PC-3 (cell line): ENCODE measurements at regions not wholly inside any gene's neighbourhood (a gene's known extent, or its start where the extent isn't known, plus 50 kb on each side); places are given as distances from the start of the nearest gene placed in this dataset.
A peak's percentile ranks its signal among the peaks of the same experiment; 100 is the strongest.

Source experiments
- ATAC-seq: fragments of 200-7000 bp; cut with Tn5 transposase; 2 replicates; pipeline ENCODE4 v1.9.1; 2020; ENCODE audit warnings: mild to moderate bottlenecking, moderate library complexity
- BruUV-seq: library from RNA; stranded (reverse); fragments of 400-500 nt; replicated peaks from 2 replicates; lab custom pipeline; 2021; lab: Mats Ljungman, UMichigan
- CTCF ChIA-PET: fragments of 300-600 bp; sonication (Branson Sonifier 250); formaldehyde crosslinking; loops from one replicate; lab custom pipeline; 2022; ENCODE audit warnings: antibody characterized with exemption; lab: Charles Lee
- POLR2A ChIA-PET: fragments of 300-600 bp; sonication (Branson Sonifier 250); formaldehyde crosslinking; loops from one replicate; lab custom pipeline; 2022; ENCODE audit warnings: antibody characterized with exemption; ENCODE audit not compliant: unreplicated experiment; lab: Charles Lee
- DNase-seq: peaks from one replicate; pipeline ENCODE4 v3.0.0-alpha.2; 2015
- H2AFZ ChIP-seq: fragments of 300-600 bp; sonication (generic); 2 replicates; pipeline ENCODE4 v1.6.0; 2016; ENCODE audit warnings: antibody characterized with exemption, low read length
- H3F3A ChIP-seq: fragments of 300-600 bp; sonication (generic); one replicate; pipeline ENCODE4 v1.6.0; 2017; ENCODE audit warnings: antibody characterized with exemption, low read length, control low read depth, mild to moderate bottlenecking; ENCODE audit not compliant: unreplicated experiment
- H3K27ac ChIP-seq: fragments of 300-600 bp; sonication (generic); 2 replicates; pipeline ENCODE4 v1.5.1; 2016; ENCODE audit warnings: mild to moderate bottlenecking, low read length
- H3K27me3 ChIP-seq: fragments of 300-600 bp; sonication (generic); 2 replicates; pipeline ENCODE4 v1.6.1; 2016; ENCODE audit warnings: low read length, mixed read lengths
- H3K36me3 ChIP-seq: fragments of 300-600 bp; sonication (generic); 2 replicates; pipeline ENCODE4 v1.6.1; 2016; ENCODE audit warnings: low read depth, mixed run types, low read length, mixed read lengths
- H3K4me1 ChIP-seq: fragments of 300-600 bp; sonication (generic); 2 replicates; pipeline ENCODE4 v1.5.1; 2016; ENCODE audit warnings: low read length; ENCODE audit not compliant: insufficient read depth
- H3K4me2 ChIP-seq: fragments of 300-600 bp; sonication (generic); 2 replicates; pipeline ENCODE4 v1.6.0; 2016; ENCODE audit warnings: low read length
- H3K4me3 ChIP-seq: fragments of 300-600 bp; sonication (generic); 2 replicates; pipeline ENCODE4 v1.5.1; 2016; ENCODE audit warnings: mild to moderate bottlenecking, low read length, mixed read lengths
- H3K79me2 ChIP-seq: fragments of 300-600 bp; sonication (generic); 2 replicates; pipeline ENCODE4 v1.6.1; 2017; ENCODE audit warnings: low read length, mixed read lengths
- H3K9ac ChIP-seq: fragments of 300-600 bp; sonication (generic); 2 replicates; pipeline ENCODE4 v1.6.0; 2016; ENCODE audit warnings: mild to moderate bottlenecking, low read length
- H3K9me2 ChIP-seq: fragments of 300-600 bp; sonication (generic); replicated peaks from 2 replicates; pipeline ENCODE4 v1.6.1; 2016; ENCODE audit warnings: mixed run types, low read length, mixed read lengths
- H3K9me3 ChIP-seq: fragments of 300-600 bp; sonication (generic); 2 replicates; pipeline ENCODE4 v1.6.1; 2016; ENCODE audit warnings: low read length, mixed read lengths
- H4K20me1 ChIP-seq: fragments of 300-600 bp; sonication (generic); 2 replicates; pipeline ENCODE4 v1.6.1; 2016; ENCODE audit warnings: low read length, mixed read lengths
- CTCF ChIP-seq: fragments of 300-600 bp; sonication (generic); conservative IDR thresholded peaks from 2 replicates; pipeline ENCODE4 v1.5.1; 2017; ENCODE audit warnings: antibody characterized with exemption, low read depth, mild to moderate bottlenecking, low read length
- EZH2 ChIP-seq: fragments of 300-600 bp; sonication (generic); IDR thresholded peaks from one replicate; pipeline ENCODE4 v1.6.1; 2017; ENCODE audit warnings: antibody characterized with exemption, mild to moderate bottlenecking, low read length; ENCODE audit not compliant: unreplicated experiment
- EZH2phosphoT487 ChIP-seq: fragments of 300-600 bp; sonication (generic); IDR thresholded peaks from 2 replicates; pipeline ENCODE4 v1.6.1; 2018; ENCODE audit warnings: mild to moderate bottlenecking, antibody characterized with exemption, low read length, borderline replicate concordance
- intact Hi-C: fragments of 100-400 bp; cut with micrococcal nuclease; formaldehyde crosslinking; loops from 2 replicates; pipeline ENCODE4 v1.9.0; 2023

GRCh38 chr3:106811376-106811775 lies 565.9 kb upstream of the CCDC54 start:
- peak; percentile 37 for DNase-seq
- H3K27ac ChIP-seq, result no peak overlapping the region
- H3K9ac ChIP-seq, result no peak overlapping the region
- H3K9me3 ChIP-seq, result no peaks in the 10 kb centered on the region
- peak; percentile 33; the same call in 1 of the 2 replicates for ATAC-seq
- BruUV-seq, result no TSS peak
- H3K4me2 ChIP-seq, result no peak overlapping the region
- no peaks in the 10 kb centered on the region for H3K36me3 ChIP-seq
- no peaks in the 10 kb centered on the region for H3F3A ChIP-seq
- H3K79me2 ChIP-seq, result no peaks in the 10 kb centered on the region
- ChIA-PET CTCF (no interaction called here), POLR2A (no interaction called here)
- H3K4me3 ChIP-seq, result no peak overlapping the region
- H3K4me1 ChIP-seq, result no peaks in the 10 kb centered on the region
- no peaks in the 10 kb centered on the region for H3K27me3 ChIP-seq
- intact Hi-C loops, result loop anchor here (5.0 kb wide), 1 partner anchor 786 kb away; no protein-coding TSS in a partner anchor
- no peak overlapping the region for H2AFZ ChIP-seq
- TF ChIP-seq EZH2 (no peak), EZH2phosphoT487 (no peak), CTCF (no peak)
- no peaks in the 10 kb centered on the region for H4K20me1 ChIP-seq
- no peaks in the 10 kb centered on the region for H3K9me2 ChIP-seq

- Histone ChIP-seq H4K20me1 (no peaks in the 10 kb centered on the region), H2AFZ (no peak overlapping the region), H3K79me2 (no peaks in the 10 kb centered on the region), H3K4me2 (no peak overlapping the region), H3K36me3 (no peaks in the 10 kb centered on the region), H3K9me3 (no peaks in the 10 kb centered on the region), H3K9ac (no peak overlapping the region), H3K9me2 (no peaks in the 10 kb centered on the region), H3K4me1 (no peaks in the 10 kb centered on the region), H3K27ac (no peak overlapping the region), H3K4me3 (no peak overlapping the region), H3K27me3 (no peaks in the 10 kb centered on the region), H3F3A (no peaks in the 10 kb centered on the region)
- POLR2A ChIA-PET, result no interaction called here
- no peak for DNase-seq
- TF ChIP-seq CTCF (no peak), EZH2 (no peak), EZH2phosphoT487 (no peak)
- ATAC-seq, result no peak
- intact Hi-C loops, result loop anchor here (5.0 kb wide), 1 partner anchor 784 kb away; no protein-coding TSS in a partner anchor
- CTCF ChIA-PET, result no interaction called here
- no TSS peak for BruUV-seq
Observed at GRCh38 chr3:106813742-106814141, 563.5 kb upstream of the CCDC54 start.

- Histone ChIP-seq H3K9me2 (no peaks in the 10 kb centered on the region), H3K4me3 (no peak overlapping the region), H3K27me3 (no peaks in the 10 kb centered on the region), H3K9me3 (no peaks in the 10 kb centered on the region), H3K4me2 (no peak overlapping the region), H2AFZ (no peak overlapping the region), H4K20me1 (no peaks in the 10 kb centered on the region), H3K36me3 (no peaks in the 10 kb centered on the region), H3K79me2 (no peaks in the 10 kb centered on the region), H3K27ac (no peak overlapping the region), H3K9ac (no peak overlapping the region), H3K4me1 (no peaks in the 10 kb centered on the region), H3F3A (no peaks in the 10 kb centered on the region)
- CTCF ChIA-PET, result no interaction called here
- DNase-seq, result no peak
- BruUV-seq, result no TSS peak
- intact Hi-C loops, result loop anchor here (5.0 kb wide), 1 partner anchor 783 kb away; no protein-coding TSS in a partner anchor
- POLR2A ChIA-PET, result no interaction called here
- no peak for ATAC-seq
- TF ChIP-seq EZH2phosphoT487 (no peak), EZH2 (no peak), CTCF (no peak)
Observed at GRCh38 chr3:106814231-106814630, 563.0 kb upstream of the CCDC54 start.
